ENCODE measurements at regions not wholly inside any gene's neighbourhood (a gene's known extent, or its start where the extent isn't known, plus 50 kb on each side); places are given as distances from the start of the nearest gene placed in this dataset.
"Not testable (repeated sequence)": the region's sequence is repeated elsewhere in the genome, so short reads cannot be mapped to it uniquely, and the experiment has no call there.

- not testable (repeated sequence) for TF ChIP-seq CTCF, POLR2A (IDR thresholded peaks at IDR 0.05)
Measured at GRCh38 chr6:3978966-3979365, 100.0 kb downstream of the FAM217A start.

All from adrenal gland (tissue), 5 donors.